Retina (tissue), 1 donor: ENCODE measurements at regions not wholly inside any gene's neighbourhood (a gene's known extent, or its start where the extent isn't known, plus 50 kb on each side); places are given as distances from the start of the nearest gene placed in this dataset.

ENCODE experiments used
- DNase-seq: peaks from one replicate; pipeline ENCODE4 v3.0.0-alpha.2; 2016

DNA sequence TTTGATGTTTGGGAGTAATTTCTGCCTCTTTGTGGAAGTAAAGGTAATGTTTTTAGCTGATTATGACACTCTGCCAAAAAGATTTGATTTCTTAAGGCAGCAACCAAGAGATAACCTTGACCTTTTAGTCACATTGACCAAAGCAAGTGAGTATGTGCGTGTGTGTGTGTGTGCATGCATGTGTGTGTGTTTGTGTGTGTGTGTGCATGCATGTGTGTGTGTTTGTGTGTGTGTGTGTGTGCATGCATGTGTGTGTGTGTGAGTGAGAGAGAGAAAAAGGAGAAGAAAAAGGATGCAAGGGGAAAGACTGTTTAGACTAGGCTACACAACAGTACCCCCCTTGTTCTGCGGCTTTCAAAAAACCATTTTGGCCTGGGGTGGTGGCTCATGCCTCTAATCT is 88.1 kb upstream of the NPVF start:
- no peak for DNase-seq

DNA sequence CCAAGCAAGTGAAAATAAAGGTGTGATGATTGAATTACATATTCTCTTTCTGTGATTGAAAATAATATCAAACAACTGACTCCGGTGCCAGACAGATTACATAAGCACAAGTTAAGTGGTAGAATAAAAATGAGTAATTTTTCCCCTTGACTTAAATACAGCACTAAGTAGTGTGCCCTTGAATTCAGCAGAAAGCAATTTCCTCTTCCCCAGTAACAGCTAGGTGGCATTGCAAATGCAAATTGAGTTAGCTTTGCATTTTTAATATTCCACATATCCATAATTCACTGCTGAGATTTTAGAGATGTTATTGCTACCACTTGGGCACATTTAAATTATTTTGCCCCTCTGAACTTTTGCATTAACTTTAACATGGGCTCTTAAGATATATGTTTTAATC is 89.8 kb upstream of the NPVF start:
- no peak for DNase-seq

DNA sequence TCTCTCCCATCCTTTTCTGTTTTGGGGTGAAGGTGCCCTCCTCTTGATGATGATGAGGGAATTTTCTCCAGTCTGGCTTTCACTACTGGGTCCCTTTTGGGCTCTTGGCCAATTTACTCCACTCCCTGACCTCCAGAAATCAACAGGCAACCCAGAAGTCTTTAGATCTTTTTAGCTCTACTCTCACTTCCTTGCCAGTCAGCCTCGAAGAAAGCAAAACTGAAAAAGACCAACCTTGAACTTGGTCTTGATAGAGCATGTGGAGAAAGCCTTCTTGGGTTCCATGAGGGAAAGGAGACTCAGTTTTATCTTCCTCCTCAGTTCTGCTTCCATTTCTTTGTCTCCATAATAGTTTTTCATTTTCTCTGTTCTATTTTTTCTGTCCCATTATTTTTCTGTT is 91.4 kb upstream of the NPVF start:
- DNase-seq: no peak

DNA sequence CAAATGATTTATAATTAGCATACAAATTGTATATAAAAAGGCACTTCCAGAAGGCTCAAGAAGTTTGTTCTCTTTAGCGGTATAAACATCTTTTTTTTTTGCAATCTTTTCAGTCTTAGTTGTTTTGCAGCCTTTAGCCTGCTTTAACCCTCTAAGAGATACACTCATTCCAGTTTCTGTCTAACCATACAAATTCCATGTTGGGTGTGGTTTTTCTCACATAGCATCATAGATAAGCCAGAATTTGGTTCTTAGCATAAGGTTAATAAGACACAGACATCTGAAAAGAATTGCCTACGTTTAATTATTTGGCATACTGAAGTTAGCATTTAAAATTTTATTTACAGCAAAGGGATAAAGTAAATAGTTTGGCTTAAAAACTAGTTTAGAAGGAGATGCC is 92.5 kb upstream of the NPVF start:
- DNase-seq: no peak

DNA sequence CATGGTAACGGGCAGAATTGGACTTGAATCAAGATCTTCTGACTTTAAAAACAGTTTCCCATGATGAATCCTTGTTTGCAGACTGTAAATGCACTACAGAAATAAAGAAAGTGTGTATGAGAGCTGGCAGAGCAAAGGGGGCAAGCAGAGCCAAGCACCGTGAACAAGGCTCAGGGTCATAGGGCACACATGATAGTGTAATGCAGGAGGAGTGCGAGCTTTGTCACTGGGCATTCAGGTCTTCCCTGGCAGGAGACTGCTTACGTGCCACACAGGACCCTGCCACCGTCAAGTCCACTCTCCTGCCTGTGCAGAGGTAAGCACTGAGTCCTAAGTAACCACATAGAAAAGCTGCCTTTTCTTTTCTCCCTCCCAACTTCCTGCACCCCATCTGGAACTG is 93.1 kb upstream of the NPVF start:
- DNase-seq: no peak

DNA sequence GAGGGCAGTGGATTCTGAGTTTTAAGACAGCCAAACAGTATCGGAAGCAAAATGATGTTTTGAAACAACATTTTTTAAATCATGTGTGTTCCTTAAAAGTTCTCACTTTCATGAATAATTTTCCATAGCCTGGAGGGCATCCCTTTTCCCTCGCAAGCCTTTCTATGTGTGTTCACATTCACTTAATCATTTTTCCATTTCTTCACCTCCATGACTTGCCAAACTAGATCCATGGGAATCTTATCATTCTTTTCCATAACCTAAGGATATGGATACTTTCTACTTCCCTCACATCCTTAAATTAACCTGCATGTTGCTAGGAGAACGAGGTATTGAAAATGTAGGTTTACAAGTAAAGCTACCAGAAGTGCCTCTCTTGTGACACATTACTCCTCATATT is 94.2 kb upstream of the NPVF start:
- DNase-seq: no peak

DNA sequence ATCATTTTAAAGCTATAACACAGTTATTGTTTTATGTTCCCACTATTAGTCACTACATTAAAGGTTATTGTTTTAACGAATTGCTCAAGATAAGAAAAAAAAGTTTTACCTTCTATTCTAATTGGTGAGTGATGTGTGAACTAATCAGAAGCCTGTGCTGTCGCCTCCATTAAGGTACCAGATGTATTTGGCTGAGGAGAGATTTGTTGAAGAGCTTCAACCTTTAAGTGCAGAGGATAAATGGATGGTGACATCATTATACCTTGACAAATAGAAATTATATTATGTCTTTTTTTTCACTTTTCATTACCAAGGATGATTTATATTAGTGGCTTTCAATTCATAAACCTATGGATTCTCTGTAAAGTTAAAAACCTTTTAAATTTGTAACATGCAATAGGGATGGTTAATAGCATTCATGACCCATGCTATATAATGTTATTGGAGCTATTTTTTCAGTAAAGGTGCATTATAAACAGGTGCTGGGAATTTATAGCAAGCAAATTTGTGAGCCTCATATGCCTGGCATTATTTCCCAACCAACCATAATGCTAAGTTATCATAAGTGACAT is 97.0 kb upstream of the NPVF start:
- no peak for DNase-seq

DNA sequence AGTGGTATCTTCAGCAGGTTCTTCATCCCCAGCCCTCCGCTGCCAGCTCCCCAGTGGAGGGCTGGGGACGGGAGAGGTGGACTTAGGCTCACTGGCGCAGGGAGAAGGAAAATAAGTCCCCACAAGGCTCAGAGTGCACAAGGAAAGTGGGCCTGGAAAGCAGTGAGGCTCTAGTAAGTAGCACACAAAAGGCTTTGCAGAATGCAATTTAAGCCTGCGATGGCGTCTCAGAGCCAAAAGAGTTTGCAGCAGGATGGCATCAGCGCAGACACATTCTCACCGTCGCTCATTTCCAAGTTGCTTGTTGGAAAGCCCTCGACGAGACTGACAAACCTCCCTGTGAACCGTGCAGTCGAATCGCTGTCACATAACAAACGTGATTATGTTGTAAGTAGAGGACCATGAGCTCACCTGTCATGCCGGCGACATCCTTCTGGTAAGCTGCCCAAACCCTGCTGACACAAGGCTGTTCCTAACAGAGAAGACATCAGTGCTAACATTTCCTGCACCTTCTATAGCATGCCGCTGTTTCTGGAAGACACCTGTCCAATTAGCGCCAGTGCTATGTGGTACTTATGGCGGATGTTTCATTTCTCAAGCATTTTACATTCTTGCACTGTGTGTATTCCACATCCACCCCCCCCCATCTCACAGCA is 98.3 kb upstream of the NPVF start:
- no peak for DNase-seq

DNA sequence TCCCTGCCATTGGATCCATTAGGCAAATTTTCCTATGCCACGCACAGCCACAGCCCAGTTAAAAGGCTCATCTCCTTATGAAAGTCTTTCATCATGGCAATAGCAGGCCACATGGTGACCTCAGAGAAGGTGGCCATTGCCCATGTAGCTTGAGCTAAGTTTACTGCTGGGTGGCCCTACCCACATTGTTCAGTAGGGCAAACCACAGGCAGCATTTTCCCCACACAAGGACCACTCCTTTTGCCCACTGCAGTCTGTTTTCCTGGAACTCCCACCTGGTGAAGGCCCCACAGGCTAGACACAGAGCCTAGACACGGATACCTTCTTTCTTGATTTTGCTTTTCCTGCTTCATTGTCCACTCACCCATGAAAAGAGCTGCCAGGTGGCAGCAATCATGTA is 101.5 kb upstream of the NPVF start:
- DNase-seq: no peak

DNA sequence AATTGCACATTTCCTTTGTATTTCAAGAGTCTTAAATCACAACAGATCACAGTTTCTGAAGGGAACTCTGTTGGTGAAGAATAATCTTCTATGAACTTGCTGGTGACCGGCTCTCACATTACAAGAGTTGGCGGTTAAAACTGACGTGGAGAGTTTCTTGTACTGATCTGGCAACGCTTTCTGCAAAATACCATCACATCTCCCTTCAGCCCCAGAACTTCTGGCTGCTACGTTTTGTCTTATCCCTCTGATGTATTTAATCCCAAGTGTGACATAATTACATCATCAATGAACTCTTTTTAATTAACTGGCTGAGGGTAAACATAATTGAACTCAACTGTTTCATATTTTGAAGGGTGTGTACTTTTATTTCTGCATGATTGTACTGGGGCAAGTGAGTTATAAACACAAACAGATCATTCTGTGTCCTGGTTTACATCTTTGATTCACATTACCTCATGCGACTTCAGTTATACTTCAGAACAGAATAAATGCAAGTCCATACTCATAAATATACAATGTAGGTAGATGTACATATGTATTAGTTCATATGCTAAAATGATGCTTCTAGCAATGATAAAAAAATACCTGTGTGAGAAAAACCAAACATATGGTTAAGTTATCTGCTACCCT is 105.1 kb upstream of the NPVF start:
- DNase-seq: no peak

DNA sequence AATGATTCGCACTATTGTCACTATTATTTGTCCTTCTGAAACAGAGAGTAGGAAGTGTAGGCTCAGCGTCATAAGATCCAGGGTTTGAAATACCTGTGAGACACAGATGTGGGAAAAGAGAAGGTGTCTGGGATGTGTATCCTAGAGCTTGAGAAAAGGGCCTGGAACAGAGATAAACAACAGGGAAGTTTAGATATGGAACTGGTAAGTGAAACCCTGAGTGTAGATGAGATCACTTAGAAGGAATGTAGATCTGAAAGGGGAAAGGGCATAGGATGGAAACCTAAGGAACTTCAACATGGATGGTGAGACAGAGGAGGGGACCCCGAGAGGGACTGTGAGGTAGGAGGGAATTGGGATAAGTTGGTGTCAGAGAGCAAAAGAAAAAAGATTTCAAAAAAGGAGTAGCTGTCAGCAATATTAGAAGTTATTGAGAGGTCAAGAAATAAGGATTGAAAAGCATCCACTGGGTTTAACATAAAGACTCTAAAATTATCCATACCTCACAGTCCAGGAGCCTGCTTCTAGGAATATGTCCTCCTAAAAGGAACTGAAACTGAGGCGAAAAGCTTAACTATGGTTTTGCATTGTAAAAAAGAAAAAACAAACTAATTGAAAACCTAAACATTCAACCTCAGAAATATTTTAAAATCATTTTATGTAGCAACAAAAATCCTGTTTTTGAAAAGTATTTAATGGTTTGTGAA is 119.2 kb upstream of the NPVF start:
- DNase-seq: no peak

DNA sequence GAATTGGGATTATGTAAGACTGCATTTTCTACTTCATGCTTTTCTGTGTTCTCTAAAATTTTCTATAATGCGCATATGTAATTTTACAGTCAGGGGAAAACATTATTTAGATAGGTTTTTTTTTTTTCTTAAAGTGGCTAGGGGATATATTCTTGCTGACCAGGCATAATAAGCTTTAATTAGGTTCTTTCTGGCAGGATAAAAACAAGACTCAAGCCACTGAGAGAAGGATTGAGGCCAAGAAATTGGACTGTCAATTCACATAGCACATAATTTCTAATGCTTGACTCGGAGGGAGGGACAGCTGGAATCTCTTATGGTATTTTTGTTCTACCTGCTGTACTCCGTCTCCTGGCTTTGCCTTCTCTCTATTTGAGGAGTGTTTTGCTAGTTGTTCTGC is 119.8 kb upstream of the NPVF start:
- DNase-seq: no peak

DNA sequence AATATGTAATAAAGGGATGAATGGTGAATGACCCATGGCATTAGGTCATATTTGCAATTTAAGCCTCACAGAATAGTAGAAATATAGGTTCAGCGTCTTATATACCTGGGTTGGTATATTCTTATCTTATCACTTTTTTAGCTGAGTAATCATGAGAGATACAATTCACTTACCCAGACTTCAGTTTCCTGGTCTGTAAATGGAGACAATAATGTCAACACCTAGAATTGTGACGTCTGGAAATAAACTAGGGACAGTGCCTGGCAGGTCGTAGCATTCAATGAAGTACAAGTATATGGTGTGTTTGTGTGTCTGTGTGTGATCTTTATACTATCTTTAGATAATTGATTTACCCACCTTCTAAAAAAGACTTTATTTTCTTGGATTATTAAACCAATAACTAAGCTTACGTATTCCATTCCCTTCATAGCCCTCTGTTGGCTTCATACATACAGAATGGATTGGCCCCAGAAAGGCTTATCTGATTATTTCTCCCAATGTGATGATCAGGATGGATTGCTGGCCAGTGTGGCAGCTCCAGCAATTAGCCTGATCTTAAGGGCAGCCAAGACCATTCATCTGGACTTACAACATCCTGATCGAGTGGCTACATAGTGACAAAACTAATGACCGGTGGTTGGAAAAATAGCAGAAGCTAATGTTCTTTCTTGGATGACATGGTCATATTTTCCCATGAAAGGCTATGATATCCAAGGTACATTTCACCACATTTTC is 121.2 kb upstream of the NPVF start:
- DNase-seq: no peak

DNA sequence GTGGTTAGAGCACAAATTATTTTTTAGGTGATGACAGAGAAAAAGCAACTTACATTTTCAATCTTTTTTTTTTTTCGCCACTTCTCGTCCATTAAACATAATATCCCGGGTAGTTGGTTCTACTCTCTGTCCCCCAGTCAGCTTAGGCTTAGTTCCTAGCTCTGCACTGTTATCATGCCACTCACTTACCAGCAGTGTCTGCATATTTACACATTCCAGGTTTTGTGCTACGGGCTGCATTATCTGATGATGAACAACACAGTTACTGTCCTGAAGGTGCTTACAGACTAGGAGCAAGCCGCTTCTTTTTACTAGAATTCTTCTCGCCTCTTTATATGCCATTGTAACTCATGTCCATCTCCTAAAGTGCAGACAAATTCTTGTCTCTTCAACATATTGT is 121.8 kb upstream of the NPVF start:
- DNase-seq: no peak

DNA sequence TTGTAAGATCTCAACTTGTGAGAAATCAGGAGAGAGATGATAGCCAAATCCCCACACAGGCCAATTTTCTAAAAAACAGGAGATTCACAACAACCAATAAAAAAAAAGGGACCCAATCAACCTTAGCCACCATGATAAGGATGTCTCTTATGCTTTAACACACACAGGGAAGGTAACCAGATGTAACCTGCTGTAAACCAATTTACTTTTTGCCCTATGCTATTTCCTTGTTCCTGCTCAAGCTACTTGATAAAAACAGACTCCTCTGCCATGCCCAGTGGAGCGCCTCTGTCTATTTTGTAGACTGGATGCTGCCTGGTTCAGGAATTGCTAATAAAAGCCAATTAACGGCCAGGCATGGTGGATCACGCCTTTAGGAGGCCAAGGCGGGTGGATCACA is 123.5 kb upstream of the NPVF start:
- DNase-seq: no peak

DNA sequence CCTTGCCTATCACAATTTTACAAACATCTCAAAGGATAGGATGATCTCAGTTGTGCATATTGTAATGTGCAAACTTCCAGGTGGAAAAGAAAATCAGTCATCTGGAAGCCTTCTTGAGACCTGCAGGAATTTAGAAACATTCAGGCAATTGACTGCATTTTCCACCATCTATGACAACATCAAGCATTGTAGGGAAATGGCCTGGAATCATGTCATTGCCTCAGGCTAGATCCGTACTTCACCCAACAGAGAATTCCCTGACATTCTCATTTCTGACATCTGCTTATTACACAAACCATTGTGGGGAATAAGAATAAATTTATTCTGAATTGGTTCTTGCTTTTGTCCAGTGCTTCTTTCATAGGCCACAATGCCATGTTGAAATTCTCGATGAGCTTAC is 124.9 kb upstream of the NPVF start:
- DNase-seq: peak; percentile 43

DNA sequence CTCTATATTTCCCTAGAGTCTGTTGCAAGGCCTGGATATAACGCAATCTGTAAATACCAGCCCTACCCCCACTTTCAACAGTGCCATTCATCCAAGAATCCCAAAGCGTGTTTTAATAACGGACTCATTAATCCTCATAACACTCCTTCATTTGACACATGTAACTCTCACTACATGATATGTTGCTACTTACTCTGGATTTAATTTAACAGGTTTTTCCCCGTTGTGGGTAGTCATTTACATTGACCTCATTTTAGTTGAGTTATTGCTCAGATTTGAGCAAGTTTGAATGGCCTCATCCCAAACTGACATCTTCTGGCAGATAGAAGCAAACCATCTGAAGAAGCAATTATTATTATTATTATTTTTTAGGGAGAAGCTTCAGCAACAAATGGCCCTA is 125.4 kb upstream of the NPVF start:
- DNase-seq: no peak

DNA sequence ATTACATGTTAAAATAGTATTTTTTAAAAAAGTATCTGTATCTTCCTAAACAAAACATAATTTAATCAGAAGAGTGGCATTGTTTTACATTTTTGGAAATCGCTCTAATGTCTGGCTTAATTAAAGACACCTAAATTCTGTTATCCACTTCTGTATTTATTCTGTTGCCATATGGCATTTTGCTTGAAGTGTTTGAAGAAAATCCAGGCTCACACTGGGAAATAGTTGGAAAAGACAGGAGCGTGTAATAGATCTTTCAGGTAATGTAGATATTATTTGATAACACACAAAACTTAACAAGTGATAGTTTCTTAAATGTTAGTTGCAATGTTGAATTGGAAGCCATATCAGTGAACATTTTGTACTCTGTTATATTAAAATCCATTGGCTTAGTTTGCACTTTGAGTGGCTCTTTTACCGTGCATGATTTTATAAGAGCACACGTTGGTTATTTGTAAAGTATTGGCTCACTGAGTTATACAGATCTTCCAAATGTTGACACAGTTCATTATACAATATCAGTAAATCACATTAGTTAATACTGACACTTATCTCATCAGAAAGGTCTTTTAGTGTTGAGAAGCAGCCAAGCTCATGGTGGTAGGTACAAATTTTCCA is 128.4 kb upstream of the NPVF start:
- DNase-seq: no peak

DNA sequence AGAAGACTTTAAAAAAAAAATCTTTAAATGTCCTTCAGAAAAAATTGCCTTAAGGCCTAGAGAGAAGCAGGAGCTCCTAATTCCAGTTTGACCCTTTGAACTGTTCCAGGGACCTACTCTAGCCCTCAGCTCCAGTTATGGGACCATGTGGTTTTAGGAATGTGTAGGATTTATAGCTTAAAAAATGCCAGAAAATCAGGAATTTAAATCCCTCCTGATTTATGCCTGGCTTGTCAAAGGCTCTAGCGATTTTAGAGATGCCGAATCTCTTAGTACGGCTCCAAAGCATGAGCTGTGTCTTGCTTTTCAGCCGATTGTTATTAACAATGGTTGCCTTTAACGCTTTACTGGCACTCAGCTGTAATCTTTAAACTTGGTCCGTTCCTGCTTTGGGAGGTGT is 130.6 kb upstream of the NPVF start:
- no peak for DNase-seq

DNA sequence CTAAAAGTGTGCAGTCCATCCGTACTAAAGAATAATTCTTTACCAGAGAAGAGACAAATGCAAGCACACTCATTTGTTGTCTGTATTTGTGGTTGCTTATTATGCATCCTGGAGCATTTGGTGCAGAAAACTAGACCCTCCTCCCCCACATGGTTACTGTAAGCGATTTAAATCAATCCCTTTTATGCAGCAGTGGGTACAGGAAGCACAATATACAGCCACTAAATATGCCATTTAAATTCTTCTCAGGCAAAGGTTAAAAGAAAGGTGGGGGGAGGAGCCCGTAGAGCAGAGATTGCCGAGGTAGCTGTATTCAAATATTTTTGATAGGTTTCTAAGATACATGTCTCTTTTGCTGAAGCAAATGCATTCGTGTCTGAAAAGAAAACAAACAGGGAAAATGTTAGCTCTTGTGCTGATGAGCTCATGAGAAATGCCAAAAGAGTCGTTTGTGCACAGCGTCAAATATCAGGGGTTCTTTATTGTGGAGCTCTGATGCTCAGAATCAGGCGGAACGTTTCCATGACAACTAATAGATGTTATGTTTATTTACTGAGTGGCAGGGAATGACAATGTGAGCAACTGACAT is 131.3 kb upstream of the NPVF start:
- peak; percentile 75 for DNase-seq

DNA sequence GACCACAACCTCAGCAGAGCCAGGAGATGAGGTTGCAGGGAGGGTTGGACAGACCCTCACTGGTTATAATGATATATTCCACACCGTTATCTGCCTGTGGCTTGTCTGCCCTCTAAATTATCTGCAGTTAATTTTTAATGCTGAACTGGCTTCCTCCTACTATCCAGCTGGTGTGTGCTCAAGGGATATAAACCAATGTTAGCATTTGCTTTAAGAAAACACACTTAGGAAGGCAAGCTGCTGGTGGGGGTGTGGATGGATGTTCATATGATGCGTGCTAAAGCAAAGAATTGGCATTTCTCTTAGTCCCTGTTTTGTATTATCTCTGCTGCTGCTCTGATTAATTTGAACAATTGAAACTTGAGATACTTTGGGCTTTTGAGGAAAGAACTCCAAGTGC is 132.2 kb upstream of the NPVF start:
- peak; percentile 64 for DNase-seq

DNA sequence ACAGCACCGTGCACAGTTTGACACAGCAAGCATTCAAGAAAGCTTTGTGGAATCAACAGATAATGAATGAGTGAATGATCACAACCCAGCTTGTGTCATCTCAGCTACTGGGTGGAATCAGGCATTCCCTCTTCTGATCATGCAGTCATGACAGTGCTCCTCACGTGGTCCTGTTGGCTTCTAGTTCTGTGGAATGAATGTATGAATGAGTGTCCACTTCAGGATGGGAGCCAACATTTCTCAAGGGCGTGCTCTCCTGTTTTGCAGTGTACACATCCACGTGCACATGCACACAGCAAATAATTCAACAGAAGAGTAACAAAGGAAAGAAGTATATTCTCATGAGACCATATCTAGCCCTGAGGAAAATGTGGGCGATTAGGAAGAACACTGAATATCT is 133.1 kb upstream of the NPVF start:
- DNase-seq: no peak

DNA sequence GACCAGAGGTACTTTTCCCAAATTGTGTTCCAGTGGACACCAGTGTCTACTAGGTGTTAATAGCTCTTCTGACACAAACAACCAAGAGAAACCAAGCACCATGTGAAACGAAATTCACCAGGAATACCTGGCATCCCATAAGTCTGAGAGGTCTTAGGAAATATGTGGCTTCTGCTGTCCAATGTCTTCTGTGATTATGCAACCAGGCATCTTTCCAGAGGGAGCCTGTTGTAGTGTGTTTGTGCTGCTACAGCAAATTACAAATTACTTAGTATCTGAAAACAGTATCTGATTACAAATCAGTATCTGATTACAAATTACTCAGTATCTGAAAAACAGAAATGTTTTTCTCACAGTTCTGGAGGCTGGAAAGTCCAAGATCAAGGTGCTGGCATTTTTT is 133.6 kb upstream of the NPVF start:
- no peak for DNase-seq
